GM19372 (cell line): ENCODE measurements at regions not wholly inside any gene's neighbourhood (a gene's known extent, or its start where the extent isn't known, plus 50 kb on each side); places are given as distances from the start of the nearest gene placed in this dataset.

ENCODE experiments used
- ATAC-seq: cut with Tn5 transposase; IDR thresholded peaks from one replicate; pipeline ENCODE4 v1.9.1; 2021; ENCODE audit warnings: mild to moderate bottlenecking, low read depth, moderate library complexity; ENCODE audit not compliant: unreplicated experiment

DNA sequence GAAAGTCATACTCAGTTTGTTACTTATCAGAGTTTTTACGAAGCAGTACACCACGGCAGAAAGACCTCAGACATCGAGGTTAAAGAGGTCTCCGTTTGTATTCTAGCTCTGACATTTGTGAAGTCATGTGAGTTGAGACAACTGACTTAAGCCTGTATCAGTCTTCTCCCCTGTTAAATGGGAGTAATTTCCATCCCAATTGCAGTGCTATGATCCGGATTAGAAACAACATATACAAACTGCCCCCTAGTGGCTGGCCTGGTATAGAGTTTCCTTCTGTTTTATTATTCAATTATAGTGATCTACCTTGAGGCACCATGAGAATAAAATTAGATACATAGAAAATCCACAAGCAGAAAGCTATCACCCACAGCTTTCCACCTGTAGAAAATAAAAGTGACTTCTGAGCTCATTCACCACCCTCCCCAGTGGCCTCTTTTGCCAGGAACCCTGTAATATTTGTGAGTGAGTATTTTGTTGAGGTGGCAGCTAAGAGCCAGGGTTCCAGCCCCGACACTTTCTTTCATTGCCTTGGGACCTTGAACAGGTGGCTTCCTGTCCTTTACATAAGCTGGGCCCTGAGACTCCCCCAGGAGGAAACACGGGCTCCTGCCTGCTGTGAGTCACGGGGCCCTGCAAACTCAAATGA lies 607.2 kb upstream of the MGMT start:
- ATAC-seq = no peak

DNA sequence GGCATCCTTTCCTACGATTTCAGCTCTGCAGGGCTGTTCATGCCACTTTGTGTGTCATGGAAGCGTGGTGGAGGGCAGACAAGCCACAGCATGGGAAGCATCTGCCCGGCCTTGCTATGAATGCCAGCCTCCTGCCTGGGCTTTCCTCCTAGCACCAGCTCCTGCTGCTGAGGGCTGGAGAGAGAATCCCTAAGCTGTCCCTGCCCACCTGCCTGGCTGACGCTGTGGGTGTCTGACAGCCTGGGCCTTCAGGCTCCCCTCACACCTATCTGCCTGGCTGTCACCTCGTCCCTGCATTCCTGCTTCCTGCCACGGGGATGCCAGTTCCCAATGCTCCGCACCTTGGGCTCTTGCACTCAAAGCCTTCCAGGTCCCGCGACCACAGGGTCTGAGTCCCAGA lies 606.5 kb upstream of the MGMT start:
- ATAC-seq = no peak

DNA sequence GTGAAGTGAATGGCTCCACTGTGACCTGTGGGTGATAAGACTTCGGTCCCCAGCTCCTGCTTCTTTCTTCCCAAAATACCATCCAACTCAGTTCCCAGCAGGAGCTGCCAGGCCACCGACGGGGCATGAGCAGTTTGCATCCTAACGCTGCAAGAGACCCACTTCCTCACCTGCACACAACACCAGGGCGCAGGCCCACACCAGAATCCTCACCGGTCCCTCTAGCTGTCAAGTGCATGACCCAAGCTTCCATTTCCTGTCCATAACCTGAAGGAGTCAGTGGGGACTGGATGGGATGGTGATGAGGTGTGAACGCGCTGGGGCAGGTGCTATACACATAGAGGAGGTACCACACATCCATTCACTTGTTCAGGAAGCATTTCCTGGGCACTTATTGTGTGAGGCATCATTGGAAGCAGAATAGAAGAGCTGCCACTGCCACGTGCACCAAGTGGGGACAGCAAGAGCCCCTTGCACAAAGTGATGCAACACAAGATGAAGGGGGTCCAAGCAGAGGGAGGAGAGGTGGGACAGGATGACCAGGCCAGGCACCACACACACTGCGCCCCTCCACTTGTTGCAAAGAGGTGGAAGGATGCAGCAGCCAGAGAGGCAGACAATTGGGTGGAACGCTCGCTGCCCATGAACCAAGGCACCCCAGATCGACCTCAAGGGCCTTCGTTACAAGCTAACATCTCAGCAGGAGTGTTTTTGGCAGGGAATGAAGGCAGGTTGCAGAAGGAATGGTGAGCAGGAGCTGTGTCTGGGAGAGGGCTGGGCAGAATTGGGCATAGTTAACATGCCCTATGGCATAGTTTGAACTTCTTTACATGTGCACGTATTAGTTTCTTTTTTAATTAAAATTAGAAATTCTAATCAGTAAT lies 605.8 kb upstream of the MGMT start:
- no peak for ATAC-seq

DNA sequence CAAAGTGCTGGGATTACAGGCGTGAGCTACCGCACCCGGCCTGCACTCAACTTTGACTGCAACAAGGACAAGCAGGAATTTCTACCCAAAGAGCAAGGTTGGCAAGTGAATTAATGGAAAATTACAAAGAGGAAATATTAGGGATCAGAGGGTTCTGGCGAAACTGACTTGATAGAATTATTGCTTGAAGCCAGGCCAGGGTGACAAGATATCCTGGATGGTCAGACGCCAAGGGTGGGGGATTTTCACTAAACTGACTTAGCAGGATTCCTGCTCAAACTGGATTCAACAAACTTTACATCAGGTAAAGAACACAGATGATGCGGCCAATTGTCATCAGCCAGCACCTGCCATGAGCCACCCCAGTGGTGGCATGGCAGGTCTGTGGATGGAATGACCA lies 603.6 kb upstream of the MGMT start:
- ATAC-seq = no peak

DNA sequence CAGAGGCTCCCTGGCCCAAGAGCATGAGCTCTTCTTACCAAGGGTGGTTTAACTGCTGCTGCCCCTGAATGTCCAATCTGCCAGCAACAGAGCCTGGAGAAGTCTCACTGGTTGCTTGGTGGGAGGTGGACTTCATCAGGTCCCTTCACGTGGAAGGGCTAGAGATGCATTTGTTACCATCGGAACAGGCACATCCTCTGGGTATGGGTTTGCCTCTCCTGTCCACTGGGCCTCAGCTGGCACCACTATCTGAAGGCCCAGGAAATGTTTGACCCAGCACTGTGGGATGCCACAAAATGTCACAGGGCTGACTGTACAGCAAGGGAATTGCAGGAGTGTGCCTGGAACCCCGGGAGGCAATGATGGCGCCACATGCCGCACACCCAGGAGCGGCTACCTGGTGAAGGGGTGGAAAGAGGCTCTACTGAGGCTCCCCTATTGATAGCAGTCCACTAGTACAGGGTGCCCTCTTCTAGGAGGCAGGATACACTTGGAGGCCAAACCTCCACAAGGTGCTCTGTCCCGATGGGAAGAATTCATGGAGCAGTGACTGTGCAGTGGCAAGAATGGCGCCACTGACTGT lies 603.1 kb upstream of the MGMT start:
- no peak for ATAC-seq

DNA sequence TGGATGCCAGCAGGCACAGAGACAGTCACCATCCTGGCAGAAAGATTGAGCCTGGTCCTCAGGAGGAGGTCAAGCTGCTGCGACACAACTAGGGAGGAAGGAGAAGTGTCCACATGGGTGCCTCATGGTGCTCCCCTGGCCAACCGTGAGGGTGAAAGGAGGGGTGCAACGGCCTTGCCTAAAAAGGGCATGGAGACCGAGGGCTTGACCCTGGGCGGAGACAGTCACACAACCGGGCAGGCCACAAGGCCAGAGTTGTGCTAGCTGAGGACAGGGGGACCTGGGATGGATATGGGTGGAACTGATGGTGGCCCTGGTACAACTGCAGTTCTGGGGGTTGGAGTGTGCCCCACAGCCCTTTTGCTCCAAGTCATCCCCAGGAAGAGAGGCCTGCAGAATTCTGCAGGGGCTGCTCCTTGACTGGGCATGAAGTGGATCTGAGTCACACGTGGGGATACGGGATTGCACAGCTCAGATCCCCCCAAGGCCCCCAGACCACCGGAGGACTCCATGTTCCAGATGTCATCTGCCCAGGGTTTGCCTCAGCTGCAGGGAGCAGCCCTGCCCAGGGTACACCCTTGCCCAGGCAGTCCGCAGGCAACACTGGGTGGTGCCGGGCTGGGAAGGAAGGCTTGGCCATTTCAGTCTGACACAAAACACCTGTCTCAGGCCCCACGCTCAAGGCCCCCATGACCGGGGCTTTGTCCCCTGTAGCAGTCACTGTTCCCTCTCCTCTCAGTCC lies 602.3 kb upstream of the MGMT start:
- ATAC-seq = no peak

DNA sequence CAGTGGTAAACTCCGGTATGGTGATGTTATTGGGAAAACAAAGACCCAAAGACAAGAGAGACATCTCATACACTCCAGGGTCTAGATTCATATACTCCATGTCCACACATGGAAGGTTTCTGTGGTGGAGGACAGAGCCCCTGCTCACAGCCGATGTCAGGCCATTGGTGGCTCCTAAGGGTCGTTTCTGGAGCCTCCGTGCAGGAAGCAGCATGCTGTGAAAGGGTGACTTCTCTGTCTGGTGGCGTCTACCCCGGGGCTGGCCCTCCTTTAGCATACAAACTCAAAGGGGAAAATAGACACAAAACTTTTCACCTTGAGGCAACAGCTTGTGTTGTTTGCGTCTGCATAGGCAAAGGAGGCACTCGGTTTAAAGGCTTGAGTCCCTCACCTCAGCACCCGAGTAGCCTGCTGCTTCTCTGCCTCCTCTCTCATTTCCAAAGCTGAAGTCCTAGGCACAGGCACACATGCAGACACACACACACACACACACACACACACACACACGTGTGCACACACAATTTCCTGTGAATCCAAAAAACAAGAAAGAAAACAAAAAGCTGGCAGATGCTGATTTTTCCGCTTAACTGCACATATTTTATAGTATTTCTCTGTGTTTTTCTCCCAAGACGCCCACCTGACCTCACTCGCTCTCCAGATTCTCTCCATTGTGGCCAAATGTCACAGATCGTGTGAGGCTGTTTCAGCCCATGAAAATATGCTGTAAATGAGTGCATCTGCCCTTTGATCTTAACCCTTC lies 601.4 kb upstream of the MGMT start:
- ATAC-seq = no peak

DNA sequence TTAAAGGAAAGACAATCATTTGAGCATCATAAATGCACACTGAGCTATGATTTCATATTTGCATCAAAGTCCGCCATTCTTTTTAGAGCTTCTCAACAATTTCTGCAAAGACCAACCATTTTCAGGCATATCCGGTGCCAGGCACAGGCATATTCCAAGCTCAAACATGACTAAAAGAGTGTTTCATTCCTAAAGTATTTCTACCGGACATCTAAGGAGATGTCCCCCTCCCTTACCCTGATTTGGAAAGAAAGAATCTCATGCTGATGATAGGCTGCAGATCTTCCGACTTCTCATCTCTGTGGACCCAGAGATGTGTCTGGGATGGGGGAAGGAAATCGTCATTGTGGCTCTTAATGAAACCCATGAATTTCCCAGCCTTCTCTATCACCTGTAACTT lies 600.5 kb upstream of the MGMT start:
- no peak for ATAC-seq

DNA sequence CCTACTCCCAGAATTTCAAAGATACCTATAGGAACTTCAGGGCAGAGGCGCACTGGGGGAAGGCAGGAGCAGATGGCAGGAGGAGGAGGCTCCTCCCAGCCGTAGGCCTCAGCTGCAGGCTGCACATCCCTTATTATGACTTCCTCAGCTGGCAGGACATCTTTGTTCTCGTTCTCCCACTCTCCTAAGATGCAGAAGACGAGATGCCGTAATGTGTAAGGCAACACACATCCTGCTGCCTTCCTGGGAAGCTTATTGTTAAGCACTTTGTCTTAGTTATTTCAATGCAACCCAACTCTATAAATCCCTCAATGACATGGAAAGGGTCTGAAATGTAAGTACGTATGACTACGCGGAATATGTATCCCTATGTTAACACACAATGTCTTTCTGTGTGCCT lies 599.8 kb upstream of the MGMT start:
- ATAC-seq = no peak

DNA sequence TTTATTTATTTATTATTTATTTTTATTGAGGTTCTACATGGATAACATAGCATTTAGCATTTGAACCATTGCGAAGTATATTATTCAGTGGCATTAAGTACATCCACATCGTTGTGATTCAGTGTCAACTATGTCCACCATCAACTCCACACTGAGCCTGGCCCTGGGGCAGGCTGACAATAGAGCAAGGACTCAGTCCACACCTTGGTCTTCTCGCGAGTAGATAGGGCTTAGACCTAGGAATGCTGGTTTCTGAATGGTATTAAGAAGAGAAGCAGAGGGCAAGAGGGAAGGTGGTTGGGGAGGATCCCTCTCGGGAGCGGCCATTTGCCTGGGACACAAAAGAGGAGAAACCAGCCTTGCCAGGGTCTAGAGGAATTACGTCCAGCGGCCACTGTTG lies 599.2 kb upstream of the MGMT start:
- no peak for ATAC-seq

DNA sequence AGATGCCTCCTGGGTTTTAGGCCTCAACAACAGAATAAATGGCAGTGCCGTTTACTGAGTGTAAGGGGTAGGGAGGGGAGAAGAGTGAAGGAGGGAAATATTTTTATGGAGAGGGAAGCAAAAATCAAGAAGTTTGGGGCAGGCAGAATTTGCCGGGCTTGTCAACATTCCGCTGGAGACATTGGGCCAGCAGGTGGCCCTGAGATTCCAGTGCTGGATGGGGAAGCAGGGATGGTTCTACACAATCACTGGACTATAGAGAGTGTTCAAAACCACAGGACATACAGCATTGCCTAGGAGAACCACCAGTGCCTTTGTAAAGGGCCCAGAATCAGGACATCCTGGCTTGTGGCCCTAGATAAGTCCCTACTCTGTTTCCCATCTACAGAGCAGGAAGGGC lies 598.6 kb upstream of the MGMT start:
- ATAC-seq = no peak

DNA sequence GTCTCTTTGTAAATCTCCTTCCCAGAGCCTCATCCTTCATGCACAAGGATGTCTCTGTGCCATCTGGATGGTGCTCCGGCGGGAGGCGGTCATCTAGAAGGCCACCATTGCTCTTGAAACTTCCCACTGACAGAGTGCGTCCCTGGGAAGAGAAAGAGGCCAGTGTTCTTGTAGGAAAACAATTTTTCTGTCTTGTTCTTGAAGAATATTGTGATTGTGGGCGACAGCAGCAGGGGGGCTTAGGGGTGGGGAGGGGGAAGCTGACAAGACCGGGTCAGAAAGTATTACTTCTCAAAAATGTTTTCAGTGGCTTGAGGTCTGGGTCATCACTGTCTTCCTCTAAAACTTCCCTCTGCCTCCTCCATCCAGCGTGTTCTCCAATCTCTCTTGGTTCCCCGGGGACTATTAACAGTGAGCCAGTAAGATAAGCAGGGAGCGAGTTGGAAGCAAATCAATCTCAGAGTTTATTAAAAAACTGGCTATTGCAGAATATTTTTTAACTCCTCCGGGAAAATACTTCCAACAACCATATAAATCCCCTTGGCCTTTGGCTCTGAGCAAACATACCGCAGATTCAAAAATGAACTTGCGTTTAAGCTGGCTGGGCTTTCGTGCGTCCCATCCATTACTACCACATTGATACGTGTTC lies 597.8 kb upstream of the MGMT start:
- no peak for ATAC-seq

DNA sequence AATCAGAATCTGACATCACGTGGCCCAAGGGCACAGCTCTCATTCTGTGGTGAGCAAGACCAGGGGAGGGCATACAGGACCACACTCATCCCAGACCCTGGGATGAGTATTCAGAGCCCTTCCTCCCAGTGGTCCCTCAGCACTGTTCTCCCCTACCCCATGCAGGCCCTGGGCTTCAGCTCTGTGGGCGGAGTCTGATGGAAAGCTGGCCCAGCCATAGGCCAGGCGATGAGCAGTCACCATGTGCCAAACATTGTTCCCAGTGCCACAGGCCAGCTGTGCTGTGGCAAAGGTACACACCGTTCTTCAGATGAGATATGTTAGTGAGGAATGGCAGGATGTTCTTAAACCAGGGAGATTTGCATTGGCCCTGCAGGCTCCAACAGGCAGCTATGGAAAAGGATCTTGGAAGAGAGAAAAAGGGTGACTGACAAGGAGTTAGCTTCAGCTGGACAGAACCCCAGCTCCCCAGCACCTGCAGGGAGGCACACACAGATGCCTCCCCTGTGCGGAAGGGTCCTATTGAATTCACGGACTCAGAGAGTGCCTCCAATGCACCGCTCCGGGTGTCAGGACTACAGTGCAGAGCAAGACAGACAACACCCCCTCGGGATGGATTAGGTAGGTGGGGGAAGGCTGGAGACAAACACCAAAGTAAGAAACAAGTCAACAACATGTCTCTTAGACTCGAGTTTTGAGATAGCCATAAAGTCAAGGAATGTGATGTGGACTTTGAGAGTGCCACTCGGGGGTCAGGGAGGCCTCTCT lies 596.0 kb upstream of the MGMT start:
- ATAC-seq = no peak

DNA sequence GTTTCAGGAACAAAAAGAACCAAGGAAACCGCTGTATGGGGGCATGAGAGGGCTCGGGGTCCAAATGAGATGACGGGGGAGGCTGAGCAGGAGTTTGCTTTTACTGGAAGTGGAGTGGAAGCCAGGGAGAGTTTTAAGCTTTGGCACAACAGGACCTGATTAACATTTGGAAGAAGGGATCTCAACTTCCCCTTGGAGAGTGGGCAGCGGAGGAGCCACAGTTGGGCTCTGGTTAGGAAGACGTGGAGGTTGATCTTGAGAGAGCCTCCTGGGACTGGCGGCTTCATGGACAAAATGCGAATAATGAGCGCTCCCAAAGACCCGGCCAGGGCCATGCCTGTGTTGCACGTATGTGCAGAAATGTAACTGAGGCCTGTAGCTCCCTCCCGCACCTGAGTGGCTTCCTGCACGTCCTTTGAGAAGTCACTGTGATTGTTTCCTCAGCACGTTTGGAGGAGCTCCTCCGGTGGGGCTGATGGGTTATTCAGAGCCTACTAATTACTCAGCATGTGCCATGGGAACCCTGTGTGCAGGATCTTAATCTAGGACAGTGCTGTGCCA lies 595.3 kb upstream of the MGMT start:
- ATAC-seq = no peak

DNA sequence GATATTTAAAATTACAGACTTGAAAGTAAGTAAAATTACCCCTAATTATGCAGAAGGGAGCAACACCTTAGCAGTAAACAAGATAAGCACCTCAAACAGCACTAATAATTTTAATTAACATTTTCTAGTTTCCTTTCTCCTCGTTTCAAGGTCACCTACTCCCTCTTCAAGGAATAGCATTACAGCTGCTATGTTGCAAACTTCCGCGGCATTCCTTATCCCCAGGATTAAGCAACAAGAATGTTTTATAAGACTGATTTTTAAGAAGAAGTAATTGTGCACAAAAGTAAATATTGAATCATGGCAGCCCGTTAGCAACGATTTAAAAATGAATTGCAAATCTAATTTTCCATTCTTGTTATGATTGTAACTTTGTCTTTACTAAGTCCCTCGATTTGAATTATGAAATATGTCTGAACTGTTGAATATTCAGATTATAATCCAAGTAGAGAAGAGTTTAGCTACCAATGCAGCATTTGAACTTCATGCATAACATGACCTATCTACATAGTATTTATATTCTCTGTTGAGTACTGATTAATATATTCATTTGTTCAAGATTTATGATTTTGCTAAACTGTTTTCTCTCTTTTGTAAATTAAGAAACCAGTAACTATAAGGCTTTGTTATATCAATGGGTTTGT lies 593.5 kb upstream of the MGMT start:
- no peak for ATAC-seq

DNA sequence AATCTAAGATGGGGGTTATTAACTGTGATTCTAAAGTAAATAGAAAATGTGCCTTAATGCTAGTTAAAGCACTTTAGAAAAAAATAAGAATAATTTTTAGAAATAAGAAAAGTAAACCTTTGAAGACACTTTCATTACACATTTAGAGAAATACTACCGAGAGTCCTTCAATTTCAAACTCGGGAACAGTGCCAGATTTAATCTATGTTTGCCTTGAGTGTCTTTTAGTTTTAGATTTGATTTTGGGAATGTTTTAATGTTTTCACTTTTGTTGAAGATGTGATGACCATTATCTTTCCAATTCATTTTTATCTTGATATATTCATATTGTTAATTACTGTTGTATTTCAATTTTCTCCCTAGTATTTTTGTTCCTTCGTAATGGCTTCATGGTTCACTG lies 592.7 kb upstream of the MGMT start:
- no peak for ATAC-seq

DNA sequence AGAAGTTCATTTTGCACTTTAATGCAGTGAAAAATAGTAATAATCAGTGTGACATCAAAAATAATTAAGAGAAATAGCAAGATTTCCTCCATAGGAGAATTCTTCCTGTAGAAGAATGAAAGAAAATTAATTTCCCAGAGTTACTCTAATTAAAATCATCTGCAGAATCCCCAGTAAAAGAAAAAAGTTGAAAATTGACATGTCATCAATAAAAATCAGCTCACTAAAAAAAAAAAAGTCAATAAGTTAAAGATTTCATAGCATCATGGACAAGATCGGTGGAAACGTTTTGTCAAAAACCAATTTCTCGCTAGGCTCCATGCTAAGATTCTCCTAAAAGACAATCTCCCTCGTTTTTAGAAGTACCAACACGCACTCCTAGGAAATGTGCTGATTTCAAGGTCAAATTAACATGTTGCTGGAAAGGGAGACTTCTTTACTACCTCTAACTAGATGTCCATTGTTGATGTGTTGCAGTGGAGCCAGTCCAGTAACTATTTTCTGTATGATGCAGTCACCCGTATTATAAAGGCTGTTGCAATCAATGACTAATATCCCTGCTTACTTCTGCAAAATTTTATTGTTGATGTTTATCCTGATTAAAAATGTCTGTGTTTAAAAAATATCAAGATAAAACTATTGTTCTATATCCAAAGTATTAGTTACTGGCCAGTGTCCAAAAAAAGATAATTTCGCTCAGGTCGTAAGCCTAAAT lies 591.9 kb upstream of the MGMT start:
- no peak for ATAC-seq
